ENCODE measurements at regions not wholly inside any gene's neighbourhood (a gene's known extent, or its start where the extent isn't known, plus 50 kb on each side); places are given as distances from the start of the nearest gene placed in this dataset.

- no peak for TF ChIP-seq POLR2AphosphoS5 (IDR thresholded peaks at IDR 0.05; ENCODE audit: borderline replicate concordance, low read depth, low read length)
- TF ChIP-seq EZH2 (IDR thresholded peaks at IDR 0.05) = no peak
- TF ChIP-seq FOXP2 (optimal IDR thresholded peaks at IDR 0.05; ENCODE audit: control extremely low read depth, extremely low read length, insufficient read depth) = no peak
Measured at GRCh38 chr3:95725770-95726169, 1088.6 kb upstream of the EPHA6 start.

All from SK-N-MC (cell line).